Neuronal stem cell (in vitro differentiated cells): ENCODE measurements at regions not wholly inside any gene's neighbourhood (a gene's known extent, or its start where the extent isn't known, plus 50 kb on each side); places are given as distances from the start of the nearest gene placed in this dataset.

Experiments
- DNase-seq: peaks from one replicate; pipeline ENCODE4 v3.0.0-alpha.2; 2013; ENCODE audit warnings: low spot score
- H2AFZ ChIP-seq: one replicate; pipeline ENCODE4 v1.6.1; 2013; ENCODE audit warnings: mild to moderate bottlenecking, low read length, inconsistent platforms
- H2AK5ac ChIP-seq: 2 replicates; pipeline ENCODE4 v1.6.1; 2013; ENCODE audit warnings: low read depth, mild to moderate bottlenecking, inconsistent platforms, low read length, moderate library complexity, mixed read lengths
- H2BK120ac ChIP-seq: 2 replicates; pipeline ENCODE4 v1.6.1; 2013; ENCODE audit warnings: low read depth, mild to moderate bottlenecking, inconsistent platforms, low read length, moderate library complexity, mixed read lengths
- H2BK12ac ChIP-seq: one replicate; pipeline ENCODE4 v1.6.1; 2013; ENCODE audit warnings: low read length, inconsistent platforms
- H2BK15ac ChIP-seq: 2 replicates; pipeline ENCODE4 v1.6.1; 2013; ENCODE audit warnings: mild to moderate bottlenecking, low read length, inconsistent platforms, mixed read lengths
- H2BK5ac ChIP-seq: one replicate; pipeline ENCODE4 v1.6.1; 2013; ENCODE audit warnings: inconsistent platforms, mild to moderate bottlenecking, low read length, moderate library complexity
- H3K14ac ChIP-seq: one replicate; pipeline ENCODE4 v1.6.1; 2013; ENCODE audit warnings: low read length, inconsistent platforms
- H3K18ac ChIP-seq: 2 replicates; pipeline ENCODE4 v1.6.1; 2013; ENCODE audit warnings: low read length, inconsistent platforms
- H3K23ac ChIP-seq: 2 replicates; pipeline ENCODE4 v1.6.1; 2013; ENCODE audit warnings: low read depth, mild to moderate bottlenecking, mixed read lengths, low read length, inconsistent platforms; ENCODE audit not compliant: poor library complexity
- H3K27ac ChIP-seq: replicated peaks from 3 replicates; pipeline ENCODE4 v1.5.1; 2013; ENCODE audit warnings: low read length, inconsistent platforms
- H3K27me3 ChIP-seq, 3 experiments: 2 replicates each; pipeline ENCODE4 v1.6.1; 2013; ENCODE audit warnings: low read length in 3 of 3, mild to moderate bottlenecking in 2 of 3, inconsistent platforms in 1 of 3, low read depth in 1 of 3, mixed read lengths in 1 of 3, moderate library complexity in 1 of 3; ENCODE audit not compliant: control insufficient read depth in 3 of 3, insufficient read depth in 3 of 3
- H3K36me3 ChIP-seq, 2 donors: replicated peaks in 1 of 2; 2 replicates each; pipeline ENCODE4 v1.6.1; 2013; ENCODE audit warnings: low read length in 2 of 2; ENCODE audit not compliant: control insufficient read depth in 2 of 2, insufficient read depth in 2 of 2
- H3K4ac ChIP-seq: 2 replicates; pipeline ENCODE4 v1.6.1; 2013; ENCODE audit warnings: inconsistent platforms, mild to moderate bottlenecking, low read length, moderate library complexity
- H3K4me1 ChIP-seq, 2 donors: 1 replicate in 1 of 2; 2 replicates in 1 of 2; pipeline ENCODE4 v1.6.1; 2013; ENCODE audit warnings: low read length in 2 of 2, low read depth in 1 of 2; ENCODE audit not compliant: control insufficient read depth in 2 of 2, insufficient read depth in 1 of 2
- H3K4me2 ChIP-seq: one replicate; pipeline ENCODE4 v1.6.1; 2013; ENCODE audit warnings: mild to moderate bottlenecking, low read length, inconsistent platforms; ENCODE audit not compliant: insufficient read depth, poor library complexity, severe bottlenecking
- H3K4me3 ChIP-seq, 2 donors: 2 replicates each; pipeline ENCODE4 v1.5.1; 2013; ENCODE audit warnings: low read length in 2 of 2, mild to moderate bottlenecking in 2 of 2, inconsistent platforms in 1 of 2, moderate library complexity in 1 of 2
- H3K79me1 ChIP-seq: one replicate; pipeline ENCODE4 v1.6.1; 2013; ENCODE audit warnings: low read depth, mild to moderate bottlenecking, inconsistent platforms, low read length, moderate library complexity
- H3K9ac ChIP-seq: one replicate; pipeline ENCODE4 v1.6.1; 2013; ENCODE audit warnings: mild to moderate bottlenecking, low read depth, low read length, inconsistent platforms; ENCODE audit not compliant: poor library complexity
- H3K9me3 ChIP-seq, 2 donors: replicated peaks in 1 of 2; 2 replicates each; pipeline versions ENCODE3 to v1.6.1; 2013; ENCODE audit warnings: low read length in 2 of 2, mild to moderate bottlenecking in 2 of 2, inconsistent platforms in 1 of 2, low read depth in 1 of 2, mixed read lengths in 1 of 2, moderate library complexity in 1 of 2; ENCODE audit not compliant: control insufficient read depth in 2 of 2, insufficient read depth in 1 of 2
- H4K8ac ChIP-seq: one replicate; pipeline ENCODE4 v1.6.1; 2013; ENCODE audit warnings: low read depth, mild to moderate bottlenecking, inconsistent platforms, low read length, moderate library complexity
- H4K91ac ChIP-seq: one replicate; pipeline ENCODE4 v1.6.1; 2013; ENCODE audit warnings: low read length, low read depth, mild to moderate bottlenecking, inconsistent platforms; ENCODE audit not compliant: poor library complexity
- WGBS, 2 donors: extraction: QIAGEN DNeasy Blood & Tissue Kit; methylation state at CpG; one replicate each; pipeline ENCODE4 v1.1.7; 2013; ENCODE audit warnings: missing lambda C conversion rate in 2 of 2, mixed read lengths in 1 of 2; ENCODE audit not compliant: insufficient read length in 2 of 2, insufficient replicate concordance in 1 of 2; ENCODE audit errors: extremely low coverage in 2 of 2; 5-methylcytosine and 5-hydroxymethylcytosine counted together

DNA sequence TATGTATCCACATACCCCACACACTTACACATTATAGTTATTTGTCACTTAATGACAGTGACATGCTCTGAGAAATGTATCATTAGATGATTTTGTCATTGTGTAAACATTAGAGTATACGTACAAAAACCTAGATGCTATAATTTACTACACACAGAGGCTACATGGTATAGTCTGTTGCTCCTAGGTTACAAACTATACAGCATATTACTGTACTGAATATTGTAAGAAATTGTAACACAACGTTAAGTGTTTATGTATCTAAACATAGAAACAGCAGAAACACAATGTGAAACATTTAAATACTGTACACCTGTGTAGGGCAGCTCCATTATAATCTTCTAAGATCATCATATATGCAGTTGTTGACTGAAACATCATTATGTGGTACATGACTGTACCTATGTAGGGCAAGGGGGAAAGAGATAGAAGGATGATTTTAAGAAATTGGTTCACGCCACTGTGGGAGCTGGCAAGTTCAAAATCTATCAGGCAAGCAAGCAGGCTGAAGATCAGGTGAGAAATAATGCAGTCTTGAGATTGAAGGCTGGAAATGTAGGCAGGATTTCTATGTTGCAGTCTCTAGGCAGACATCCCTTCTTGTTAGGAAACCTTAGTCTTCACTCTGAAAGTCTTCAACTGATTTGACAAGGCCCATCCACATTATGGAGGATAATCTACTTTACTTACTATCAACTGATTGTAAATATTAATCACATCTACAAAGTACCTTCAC lies 78.0 kb upstream of the CPEB2 start:
- Histone ChIP-seq H3K9ac (no peak overlapping the region), H2AFZ (no peak overlapping the region), H3K36me3 (no peaks in the 10 kb centered on the region), H3K14ac (no peak overlapping the region), H3K9me3 (no peaks in the 10 kb centered on the region), H4K8ac (no peak overlapping the region), H3K4me1 (no peaks in the 10 kb centered on the region), H3K18ac (no peak overlapping the region), H3K79me1 (no peaks in the 10 kb centered on the region), H3K27me3 (no peaks in the 10 kb centered on the region), H2AK5ac (no peak overlapping the region), H3K4me3 (no peak overlapping the region), H2BK5ac (no peak overlapping the region), H2BK15ac (no peak overlapping the region), H2BK12ac (no peak overlapping the region), H3K4ac (no peak overlapping the region), H3K4me2 (no peak overlapping the region), H2BK120ac (no peak overlapping the region), H3K27ac (no peak overlapping the region), H3K23ac (no peak overlapping the region), H4K91ac (no peak overlapping the region)
- DNase-seq = no peak
- WGBS, 2 donors = no CpG with 5 or more reads among the region's 3 CpGs

DNA sequence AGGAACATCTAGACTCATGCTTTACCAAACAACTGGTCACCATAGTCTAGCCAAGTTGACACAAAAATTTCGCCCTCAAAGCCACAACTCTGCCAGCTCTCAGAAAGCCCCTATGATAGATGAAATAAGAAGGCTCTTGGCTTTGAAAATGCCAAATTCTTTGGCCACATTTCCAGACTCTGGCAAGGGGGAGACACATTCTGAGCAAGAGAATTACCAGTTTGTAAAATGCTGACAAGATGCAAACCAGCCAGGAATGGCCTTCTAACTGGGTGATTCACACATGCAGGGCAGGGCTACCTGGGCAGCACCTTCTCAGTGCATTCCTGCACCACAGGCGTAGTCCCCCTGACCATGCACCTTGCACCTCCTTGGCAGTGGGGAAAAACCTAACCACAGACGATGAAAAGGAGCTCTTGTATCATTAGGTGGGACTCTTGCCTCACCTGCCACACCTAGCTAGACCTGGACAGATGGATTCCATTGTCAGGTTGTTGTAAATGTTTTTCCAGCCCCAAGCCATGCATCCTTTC lies 77.4 kb upstream of the CPEB2 start:
- Histone ChIP-seq H2BK12ac (no peak overlapping the region), H2AFZ (no peak overlapping the region), H3K79me1 (no peaks in the 10 kb centered on the region), H2AK5ac (no peak overlapping the region), H3K23ac (no peak overlapping the region), H3K14ac (no peak overlapping the region), H3K4me2 (no peak overlapping the region), H3K4ac (no peak overlapping the region), H3K27ac (no peak overlapping the region), H4K91ac (no peak overlapping the region), H2BK15ac (no peak overlapping the region), H3K36me3 (no peaks in the 10 kb centered on the region), H2BK5ac (no peak overlapping the region), H2BK120ac (no peak overlapping the region), H3K4me3 (no peak overlapping the region), H3K9me3 (no peaks in the 10 kb centered on the region), H3K27me3 (no peaks in the 10 kb centered on the region), H3K4me1 (no peaks in the 10 kb centered on the region), H4K8ac (no peak overlapping the region), H3K18ac (no peak overlapping the region), H3K9ac (no peak overlapping the region)
- DNase-seq = no peak
- WGBS, 2 donors = no CpG with 5 or more reads among the region's 3 CpGs

DNA sequence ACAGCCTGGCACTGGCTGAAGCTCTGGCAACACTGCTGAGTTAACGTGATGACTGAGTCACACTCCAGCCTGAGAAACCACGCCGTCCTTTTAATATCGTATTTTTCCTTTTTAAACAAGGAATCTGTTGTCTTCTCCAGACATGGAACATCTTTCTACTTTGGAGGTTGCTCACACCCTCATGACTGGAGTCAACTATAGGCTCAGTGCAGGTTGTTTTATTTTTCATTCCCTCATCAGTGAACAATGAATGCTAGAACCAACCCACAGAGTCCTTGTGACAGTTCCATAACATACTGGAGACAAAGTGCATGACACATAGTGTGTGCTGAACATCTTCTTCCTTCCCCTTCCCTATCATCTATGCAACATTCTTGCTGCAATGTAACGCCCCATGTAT lies 76.8 kb upstream of the CPEB2 start:
- H3K4ac ChIP-seq = no peak overlapping the region
- no peak overlapping the region for H2BK15ac ChIP-seq
- H3K14ac ChIP-seq = no peak overlapping the region
- no peaks in the 10 kb centered on the region for H3K79me1 ChIP-seq
- H3K27me3 ChIP-seq = no peaks in the 10 kb centered on the region
- H2BK120ac ChIP-seq = no peak overlapping the region
- H4K8ac ChIP-seq = no peak overlapping the region
- no peak overlapping the region for H3K23ac ChIP-seq
- H3K4me3 ChIP-seq = no peak overlapping the region
- H3K27ac ChIP-seq = no peak overlapping the region
- no peak overlapping the region for H4K91ac ChIP-seq
- H2AFZ ChIP-seq = no peak overlapping the region
- no peak for DNase-seq
- no CpG with 5 or more reads among the region's 5 CpGs for WGBS, 2 donors
- H3K4me2 ChIP-seq = no peak overlapping the region
- H2AK5ac ChIP-seq = no peak overlapping the region
- H2BK12ac ChIP-seq = no peak overlapping the region
- no peaks in the 10 kb centered on the region for H3K36me3 ChIP-seq
- no peak overlapping the region for H3K9ac ChIP-seq
- no peak overlapping the region for H2BK5ac ChIP-seq
- H3K18ac ChIP-seq = no peak overlapping the region
- no peaks in the 10 kb centered on the region for H3K9me3 ChIP-seq
- no peaks in the 10 kb centered on the region for H3K4me1 ChIP-seq

DNA sequence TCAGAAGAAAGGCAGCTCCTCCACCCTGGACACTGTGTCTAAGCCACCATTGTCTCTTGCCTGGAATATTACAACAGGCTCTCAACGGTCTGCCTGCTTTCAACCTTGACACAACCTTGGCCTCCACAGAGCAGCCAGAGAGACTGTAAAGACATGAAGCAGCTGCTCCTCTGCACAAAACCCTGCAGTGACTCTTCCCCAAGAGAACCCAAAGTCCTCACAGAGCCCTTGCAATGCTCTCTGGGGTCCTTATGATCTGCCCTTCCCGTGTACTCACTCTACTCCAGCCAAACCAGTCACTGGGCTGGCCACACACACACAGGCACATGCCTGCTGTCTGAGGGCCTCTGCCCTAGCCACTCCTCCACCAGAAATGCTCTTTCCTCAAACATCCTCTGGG lies 75.9 kb upstream of the CPEB2 start:
- Histone ChIP-seq H3K18ac (no peak overlapping the region), H3K9me3 (no peaks in the 10 kb centered on the region), H2BK5ac (no peak overlapping the region), H2BK120ac (no peak overlapping the region), H3K4ac (no peak overlapping the region), H3K23ac (no peak overlapping the region), H2AFZ (no peak overlapping the region), H3K4me2 (no peak overlapping the region), H3K9ac (no peak overlapping the region), H3K27ac (no peak overlapping the region), H4K91ac (no peak overlapping the region), H4K8ac (no peak overlapping the region), H2AK5ac (no peak overlapping the region), H3K14ac (no peak overlapping the region), H2BK12ac (no peak overlapping the region), H3K4me1 (no peaks in the 10 kb centered on the region), H3K4me3 (no peak overlapping the region), H3K27me3 (no peaks in the 10 kb centered on the region), H3K79me1 (no peaks in the 10 kb centered on the region), H3K36me3 (no peaks in the 10 kb centered on the region), H2BK15ac (no peak overlapping the region)
- no peak for DNase-seq
- WGBS, 2 donors = no CpG with 5 or more reads among the region's 2 CpGs
